GM19467 (cell line): ENCODE measurements at regions not wholly inside any gene's neighbourhood (a gene's known extent, or its start where the extent isn't known, plus 50 kb on each side); places are given as distances from the start of the nearest gene placed in this dataset.

ENCODE experiments used
- ATAC-seq: cut with Tn5 transposase; IDR thresholded peaks from one replicate; pipeline ENCODE4 v1.9.1; 2021; ENCODE audit warnings: mild to moderate bottlenecking, moderate library complexity; ENCODE audit not compliant: unreplicated experiment

- ATAC-seq, result no peak
These were observed 52.2 kb upstream of the INHBA start for GRCh38 chr7:41755096-41755495.

GRCh38 chr7:41754046-41754445 is 51.2 kb upstream of the INHBA start:
- no peak for ATAC-seq
